ENCODE measurements at regions not wholly inside any gene's neighbourhood (a gene's known extent, or its start where the extent isn't known, plus 50 kb on each side); places are given as distances from the start of the nearest gene placed in this dataset.

GRCh38 chr3:72465853-72466252, 382.4 kb downstream of the SHQ1 start:
- Histone ChIP-seq H3K4me3 (ENCODE audit: extremely low read depth in 1 of 4, insufficient read depth in 2 of 4, low read depth in 3 of 4, low read length in 4 of 4) (no peak overlapping the region), H3K79me1 (ENCODE audit: low read depth, low read length) (no peaks in the 10 kb centered on the region), H2AFZ (ENCODE audit: low read length) (no peak overlapping the region), H3K4me1 (replicated peaks in 1 of 4; ENCODE audit: control insufficient read depth in 3 of 4, insufficient read depth in 4 of 4, low read length in 3 of 4) (no peaks in the 10 kb centered on the region), H4K91ac (replicated peaks; ENCODE audit: insufficient read length, low read length) (no peak overlapping the region), H2BK15ac (ENCODE audit: low read length) (no peak overlapping the region), H3K79me2 (ENCODE audit: control insufficient read depth in 1 of 2, insufficient read depth in 2 of 2, low read length in 2 of 2) (no peaks in the 10 kb centered on the region), H2BK120ac (replicated peaks; ENCODE audit: low read depth, low read length) (no peak overlapping the region), H3K23me2 (ENCODE audit: low read depth, low read length) (no peaks in the 10 kb centered on the region), H3K14ac (ENCODE audit: insufficient read length) (no peak overlapping the region), H4K5ac (ENCODE audit: insufficient read length, low read depth, low read length) (no peak overlapping the region), H3K9me3 (ENCODE audit: insufficient read depth in 2 of 2, low read depth in 1 of 2, low read length in 1 of 2) (no peaks in the 10 kb centered on the region), H3K23ac (ENCODE audit: insufficient read length) (no peak overlapping the region), H2BK5ac (ENCODE audit: low read depth, low read length) (no peak overlapping the region), H2BK20ac (ENCODE audit: low read length) (no peak overlapping the region), H2AK5ac (ENCODE audit: low read depth, low read length) (no peak overlapping the region), H3K56ac (replicated peaks; ENCODE audit: insufficient read length, low read depth, low read length) (no peak overlapping the region), H3K9ac (replicated peaks in 1 of 4; ENCODE audit: extremely low read depth in 1 of 4, low read depth in 3 of 4, low read length in 3 of 4) (no peak overlapping the region), H3K18ac (ENCODE audit: extremely low read depth, low read length) (no peak overlapping the region), H2BK12ac (ENCODE audit: low read depth, low read length) (no peak overlapping the region), H4K20me1 (replicated peaks in 1 of 2; ENCODE audit: control insufficient read depth in 1 of 2, insufficient read depth in 2 of 2, low read length in 2 of 2) (no peaks in the 10 kb centered on the region), H3K27me3 (replicated peaks in 1 of 4; ENCODE audit: control insufficient read depth in 3 of 4, extremely low read depth in 1 of 4, insufficient read depth in 3 of 4, low read length in 3 of 4) (no peaks in the 10 kb centered on the region; a peak in 1 of 7 replicates), H3K27ac (ENCODE audit: low read depth, low read length) (no peak overlapping the region), H3K36me3 (ENCODE audit: control insufficient read depth in 2 of 4, insufficient read depth in 4 of 4, low read length in 3 of 4) (no peaks in the 10 kb centered on the region; a peak in 1 of 8 replicates), H4K8ac (ENCODE audit: extremely low read depth, insufficient read depth, low read length) (no peak overlapping the region), H3K4me2 (ENCODE audit: insufficient read depth in 1 of 2, low read depth in 2 of 2, low read length in 2 of 2) (no peak overlapping the region), H3K4ac (replicated peaks; ENCODE audit: insufficient read length, low read depth, low read length) (no peak overlapping the region)
- 76% methylated on average over 2 of the region's 2 CpGs; no CpG with 5 or more reads in 1 of the 2 experiments for WGBS, 2 experiments (ENCODE audit: extremely low coverage in 1 of 2, insufficient coverage in 1 of 2, insufficient read length in 1 of 2, insufficient replicate concordance in 2 of 2, low coverage in 1 of 2, low lambda C conversion rate in 2 of 2, missing lambda C conversion rate in 1 of 2)
- FAIRE-seq (no peak), DNase-seq (ENCODE audit: low read depth in 1 of 2, low spot score in 2 of 2) (no peak)
- TF ChIP-seq RAD21 (IDR thresholded peaks at IDR 0.05 in 1 of 2, conservative IDR thresholded peaks at IDR 0.05 in 1 of 2; ENCODE audit: low read depth in 2 of 2, low read length in 2 of 2) (no peak), HDAC6 (IDR thresholded peaks at IDR 0.05; ENCODE audit: low read depth, low read length) (no peak), SIN3A (conservative IDR thresholded peaks at IDR 0.05 in 1 of 2, IDR thresholded peaks at IDR 0.05 in 1 of 2; ENCODE audit: low read depth in 1 of 2, low read length in 2 of 2) (no peak), SP2 (IDR thresholded peaks at IDR 0.05; ENCODE audit: low read length) (no peak), POLR2AphosphoS5 (IDR thresholded peaks at IDR 0.05; ENCODE audit: low read depth, low read length) (no peak), CHD1 (IDR thresholded peaks at IDR 0.05; ENCODE audit: low read depth, low read length) (no peak), RFX5 (IDR thresholded peaks at IDR 0.05; ENCODE audit: borderline replicate concordance, low read depth, low read length) (no peak), ZNF274 (IDR thresholded peaks at IDR 0.05; ENCODE audit: borderline replicate concordance, extremely low read depth, low read length) (no peak), SAP30 (IDR thresholded peaks at IDR 0.05; ENCODE audit: insufficient read depth, insufficient replicate concordance, low read length) (no peak)
- TF ChIP-seq, protein P1, sequence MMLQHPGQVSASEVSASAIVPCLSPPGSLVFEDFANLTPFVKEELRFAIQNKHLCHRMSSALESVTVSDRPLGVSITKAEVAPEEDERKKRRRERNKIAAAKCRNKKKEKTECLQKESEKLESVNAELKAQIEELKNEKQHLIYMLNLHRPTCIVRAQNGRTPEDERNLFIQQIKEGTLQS (IDR thresholded peaks at IDR 0.05; ENCODE audit: insufficient read depth, low read depth, low read length) = no peak
- TF ChIP-seq, protein P2, sequence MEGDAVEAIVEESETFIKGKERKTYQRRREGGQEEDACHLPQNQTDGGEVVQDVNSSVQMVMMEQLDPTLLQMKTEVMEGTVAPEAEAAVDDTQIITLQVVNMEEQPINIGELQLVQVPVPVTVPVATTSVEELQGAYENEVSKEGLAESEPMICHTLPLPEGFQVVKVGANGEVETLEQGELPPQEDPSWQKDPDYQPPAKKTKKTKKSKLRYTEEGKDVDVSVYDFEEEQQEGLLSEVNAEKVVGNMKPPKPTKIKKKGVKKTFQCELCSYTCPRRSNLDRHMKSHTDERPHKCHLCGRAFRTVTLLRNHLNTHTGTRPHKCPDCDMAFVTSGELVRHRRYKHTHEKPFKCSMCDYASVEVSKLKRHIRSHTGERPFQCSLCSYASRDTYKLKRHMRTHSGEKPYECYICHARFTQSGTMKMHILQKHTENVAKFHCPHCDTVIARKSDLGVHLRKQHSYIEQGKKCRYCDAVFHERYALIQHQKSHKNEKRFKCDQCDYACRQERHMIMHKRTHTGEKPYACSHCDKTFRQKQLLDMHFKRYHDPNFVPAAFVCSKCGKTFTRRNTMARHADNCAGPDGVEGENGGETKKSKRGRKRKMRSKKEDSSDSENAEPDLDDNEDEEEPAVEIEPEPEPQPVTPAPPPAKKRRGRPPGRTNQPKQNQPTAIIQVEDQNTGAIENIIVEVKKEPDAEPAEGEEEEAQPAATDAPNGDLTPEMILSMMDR (IDR thresholded peaks at IDR 0.05; ENCODE audit: control extremely low read depth in 1 of 3, insufficient read depth in 1 of 3, low read depth in 1 of 3, low read length in 3 of 3) = no peak
- POLR2A ChIA-PET (ENCODE audit: partially characterized antibody) = no interaction called here
- CTCF ChIA-PET (ENCODE audit: partially characterized antibody) = interaction anchor here (0.6 to 1.5 kb wide), 3 partner anchors 12 to 283 kb away, joined by 3 to 4 read pairs (median 4); no protein-coding TSS in a partner anchor

Data from H1 (cell line).